H54 (cell line): ENCODE measurements at regions not wholly inside any gene's neighbourhood (a gene's known extent, or its start where the extent isn't known, plus 50 kb on each side); places are given as distances from the start of the nearest gene placed in this dataset.
A peak's percentile ranks its signal among the peaks of the same experiment; 100 is the strongest.
"Not testable (repeated sequence)": the region's sequence is repeated elsewhere in the genome, so short reads cannot be mapped to it uniquely, and the experiment has no call there.

Experiments
- DNase-seq: peaks from one replicate; pipeline ENCODE4 v3.0.0; 2011; ENCODE audit warnings: low spot score, mixed read lengths; ENCODE audit not compliant: insufficient read length
- FAIRE-seq: peaks from 3 replicates; lab custom pipeline; 2011; peaks lifted over from hg19 to GRCh38; lab: Jason Lieb, UNC
- POLR2A ChIP-seq: IDR thresholded peaks from 2 replicates; pipeline ENCODE4 v1.6.1; 2011; ENCODE audit warnings: low read depth, mild to moderate bottlenecking, low read length

DNA sequence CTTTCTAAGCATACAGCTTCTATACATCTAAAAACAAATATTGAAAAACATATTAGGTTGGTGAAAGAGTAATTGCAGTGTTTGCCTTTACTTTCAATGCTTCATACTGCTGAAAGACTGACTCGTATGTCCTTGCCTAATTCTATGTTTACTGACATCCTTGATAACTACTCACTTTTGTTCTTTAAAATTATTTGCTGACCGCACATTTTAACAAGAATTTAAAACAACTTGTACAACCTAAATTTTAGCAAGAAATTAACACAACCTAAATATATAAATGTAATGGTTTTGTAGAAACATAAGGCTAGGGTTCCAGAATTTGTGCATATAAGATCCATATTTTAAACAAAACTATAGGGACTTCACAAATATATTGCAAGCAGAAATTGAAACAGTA, 640.2 kb upstream of the MMS22L start:
- FAIRE-seq (no peak), DNase-seq (no peak)

GRCh38 chr6:97925504-97925903, 642.5 kb upstream of the MMS22L start:
- FAIRE-seq (no peak), DNase-seq (no peak)
- no peak for TF ChIP-seq POLR2A

More for the DNA sequence above, 640.2 kb upstream of the MMS22L start:
- no peak for TF ChIP-seq POLR2A

DNA sequence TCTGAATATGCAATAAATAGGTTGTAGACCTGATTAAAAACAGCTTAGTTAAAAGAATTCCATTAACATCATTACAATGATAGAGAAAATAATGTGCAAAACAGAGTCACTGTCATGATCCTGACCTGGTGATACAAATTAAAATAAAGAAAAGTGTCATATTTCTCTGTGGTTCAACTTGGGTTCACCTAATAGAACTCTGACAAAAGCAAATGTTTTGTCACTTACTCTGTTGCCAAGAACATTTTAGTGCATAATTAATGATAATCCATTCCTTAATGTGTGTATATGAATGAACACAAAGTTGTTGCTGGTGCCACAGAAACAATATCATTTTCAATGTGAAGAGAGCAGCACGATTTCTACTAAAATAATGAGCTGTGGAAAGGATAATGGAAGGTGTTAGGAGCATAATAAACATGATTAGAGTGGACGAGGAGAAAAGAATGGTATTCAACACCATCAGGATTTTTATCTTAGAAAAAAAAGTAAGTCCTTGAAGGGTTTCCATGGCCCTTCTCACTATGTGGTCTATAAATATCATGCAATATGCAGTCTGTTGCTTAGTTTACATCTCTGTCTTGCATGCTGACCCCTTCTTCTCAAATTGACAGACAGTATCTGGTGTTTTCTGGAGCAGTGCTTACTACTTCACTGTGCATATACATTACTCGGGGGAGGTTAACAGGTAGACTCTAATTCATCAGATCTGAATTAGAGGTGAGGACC, 656.6 kb upstream of the MMS22L start:
- TF ChIP-seq POLR2A, result no peak
- FAIRE-seq (no peak), DNase-seq (no peak)

DNA sequence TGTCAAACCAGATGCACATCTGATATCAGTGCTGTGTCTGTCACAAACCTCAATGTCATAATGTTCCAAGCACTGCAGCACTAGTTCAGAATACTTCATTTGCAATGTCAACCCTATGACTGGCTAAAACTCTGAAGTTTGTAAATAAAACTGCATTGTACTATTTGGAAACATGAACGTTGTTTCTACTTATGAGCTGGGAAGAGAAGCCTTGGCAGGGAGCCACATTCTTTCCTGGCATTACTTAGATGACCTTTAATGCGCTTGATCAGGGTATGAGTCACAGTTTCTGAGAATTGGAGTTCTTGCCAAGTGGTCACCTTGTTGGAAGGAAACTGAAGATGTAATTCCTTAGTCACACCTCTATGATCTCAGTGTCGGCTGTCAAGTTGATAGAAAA, 664.8 kb upstream of the MMS22L start:
- TF ChIP-seq POLR2A, result no peak
- DNase-seq (peak; percentile 0), FAIRE-seq (no peak)

GRCh38 chr6:97958134-97958533, 675.1 kb upstream of the MMS22L start:
- TF ChIP-seq POLR2A, result no peak
- FAIRE-seq (no peak), DNase-seq (peak; percentile 16)

- TF ChIP-seq POLR2A, result no peak
- FAIRE-seq (no peak), DNase-seq (no peak)
These were observed 680.2 kb upstream of the MMS22L start for GRCh38 chr6:97963193-97963592.

DNA sequence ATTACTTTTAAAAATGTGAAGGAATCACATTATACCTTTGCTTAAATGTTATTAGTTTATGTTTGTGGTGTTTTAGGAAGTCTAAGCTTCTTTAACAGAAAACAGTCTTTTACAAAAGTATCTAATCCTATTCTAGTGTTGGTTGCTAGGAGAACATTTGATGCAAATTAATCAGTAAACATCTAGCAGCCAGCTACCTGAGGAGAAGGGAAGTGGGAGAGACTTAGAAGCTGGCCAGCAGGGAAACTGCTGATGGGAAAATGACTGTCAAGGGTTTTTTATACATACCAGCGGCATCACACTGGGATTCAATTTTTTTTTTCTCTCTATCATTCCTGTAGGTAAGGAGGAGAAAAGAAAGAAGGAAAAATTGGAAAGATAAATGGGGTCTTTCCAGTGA, 686.0 kb upstream of the MMS22L start:
- no peak for TF ChIP-seq POLR2A
- DNase-seq (no peak), FAIRE-seq (no peak)

DNA sequence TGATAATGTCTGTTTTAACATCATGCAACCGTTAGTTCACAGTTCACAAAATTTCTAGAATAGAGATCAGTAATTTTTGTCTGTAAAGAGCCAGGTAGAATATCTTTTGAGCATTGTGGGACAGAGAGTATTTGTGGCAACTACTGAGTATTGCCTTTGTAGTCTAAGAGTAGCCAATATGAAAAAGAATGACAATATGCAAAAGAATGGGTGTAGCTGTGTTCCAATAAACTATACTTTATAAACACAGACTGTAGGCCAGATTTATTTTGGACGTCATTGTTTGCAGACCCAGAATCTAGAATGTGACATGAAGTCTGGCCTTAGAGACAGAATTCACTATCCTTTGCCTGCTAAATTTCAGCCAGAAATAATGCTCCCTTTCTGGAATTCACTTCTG, 694.1 kb upstream of the MMS22L start:
- DNase-seq (no peak), FAIRE-seq (no peak)
- TF ChIP-seq POLR2A, result no peak

GRCh38 chr6:97978855-97979271, 695.8 kb upstream of the MMS22L start:
- FAIRE-seq (no peak), DNase-seq (no peak)
- TF ChIP-seq POLR2A, result no peak

- FAIRE-seq, DNase-seq: not testable (repeated sequence)
These were observed 696.3 kb upstream of the MMS22L start for GRCh38 chr6:97979285-97979684.

DNA sequence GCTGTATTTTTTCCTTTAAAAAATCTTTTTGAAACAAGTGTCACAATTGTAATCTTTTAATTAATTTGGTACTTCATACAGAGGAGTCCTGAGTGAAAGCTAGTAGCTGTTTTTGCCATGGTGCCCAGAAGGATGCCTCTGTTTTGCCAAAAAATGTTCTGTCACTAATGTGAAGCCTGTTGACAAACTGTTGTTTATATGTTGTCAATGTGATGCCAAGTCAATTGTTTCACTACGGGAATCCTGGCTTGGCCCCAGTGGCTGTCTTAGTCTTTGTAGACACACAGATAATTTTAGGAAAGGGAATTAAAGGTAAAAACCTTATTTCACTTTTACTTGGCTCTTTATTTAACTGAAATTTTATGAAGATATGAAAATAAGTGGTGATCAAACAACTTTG, 706.4 kb upstream of the MMS22L start:
- no peak for DNase-seq
- TF ChIP-seq POLR2A, result no peak
- FAIRE-seq, result no peak

DNA sequence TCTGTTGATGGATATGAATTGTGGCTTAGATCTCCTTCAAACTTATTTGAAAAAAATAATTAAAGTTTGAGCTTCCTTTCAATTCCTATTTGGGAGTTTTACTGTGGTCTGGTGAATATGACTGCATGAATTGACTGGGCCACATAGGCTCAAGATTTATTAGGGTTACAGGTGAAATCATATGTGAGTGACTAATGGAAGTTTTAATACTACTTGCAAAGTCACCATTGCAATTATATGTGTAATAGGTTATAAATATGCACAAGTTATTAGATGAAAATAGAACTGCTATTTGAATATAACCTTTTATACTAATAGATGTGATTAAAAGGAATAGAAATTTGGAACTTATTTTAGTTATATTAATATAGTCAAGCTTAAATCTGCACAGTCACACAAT, 712.1 kb upstream of the MMS22L start:
- no peak for DNase-seq
- TF ChIP-seq POLR2A, result no peak
- FAIRE-seq, result no peak

DNA sequence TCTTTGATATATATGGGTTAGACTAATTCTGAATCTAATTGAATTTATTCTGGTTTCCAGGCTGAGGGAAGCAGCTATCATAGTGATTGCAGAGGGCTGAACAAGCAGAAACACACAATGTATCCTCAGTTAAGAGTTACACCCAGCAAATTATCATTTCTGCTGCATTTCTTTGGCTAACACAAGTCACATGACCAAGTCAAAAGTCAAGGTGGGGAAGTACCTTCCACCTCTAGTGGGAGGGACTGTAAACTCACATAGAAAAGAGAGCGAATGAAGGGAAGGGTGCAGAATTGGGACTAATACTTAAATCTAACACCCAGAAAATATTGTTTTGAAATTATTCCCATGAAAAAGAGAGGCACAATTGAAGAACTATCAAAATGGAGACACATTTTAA, 719.7 kb upstream of the MMS22L start:
- no peak for TF ChIP-seq POLR2A
- no peak for FAIRE-seq
- DNase-seq, result no peak

DNA sequence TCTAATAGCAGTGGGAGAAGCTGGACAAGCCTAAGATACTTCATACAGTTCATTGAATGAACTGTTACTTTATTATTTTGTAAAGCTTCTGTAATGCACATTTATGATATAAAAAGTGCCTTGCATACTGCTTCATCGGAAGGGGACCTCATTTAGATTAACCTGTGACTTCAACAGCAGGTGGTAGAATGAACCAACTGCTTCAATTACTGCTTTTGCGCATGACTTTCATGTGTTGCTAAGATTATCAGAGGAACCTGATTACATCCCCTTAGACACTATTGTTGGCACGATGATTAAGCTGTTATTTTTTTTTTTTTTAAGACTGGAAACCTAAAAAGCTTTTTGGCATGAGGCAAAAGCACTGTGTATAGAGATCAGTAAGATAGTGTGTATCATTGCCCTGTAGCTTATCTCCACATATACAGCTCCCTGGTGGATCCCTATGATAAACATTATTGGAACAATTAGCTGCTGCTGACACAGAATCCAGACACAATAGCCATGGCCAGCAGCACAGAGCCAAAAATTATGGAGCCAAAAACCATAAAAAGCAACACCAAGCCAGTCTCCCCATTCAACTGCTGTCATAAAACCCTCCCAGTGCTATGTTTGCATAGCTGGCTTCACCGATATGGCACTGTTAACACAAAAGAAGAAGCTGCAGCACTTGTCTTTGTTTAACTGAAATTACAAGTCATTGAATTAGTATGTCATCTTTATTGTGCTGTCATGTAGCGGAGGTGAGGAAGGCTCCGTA, 731.6 kb upstream of the MMS22L start:
- no peak for TF ChIP-seq POLR2A

DNA sequence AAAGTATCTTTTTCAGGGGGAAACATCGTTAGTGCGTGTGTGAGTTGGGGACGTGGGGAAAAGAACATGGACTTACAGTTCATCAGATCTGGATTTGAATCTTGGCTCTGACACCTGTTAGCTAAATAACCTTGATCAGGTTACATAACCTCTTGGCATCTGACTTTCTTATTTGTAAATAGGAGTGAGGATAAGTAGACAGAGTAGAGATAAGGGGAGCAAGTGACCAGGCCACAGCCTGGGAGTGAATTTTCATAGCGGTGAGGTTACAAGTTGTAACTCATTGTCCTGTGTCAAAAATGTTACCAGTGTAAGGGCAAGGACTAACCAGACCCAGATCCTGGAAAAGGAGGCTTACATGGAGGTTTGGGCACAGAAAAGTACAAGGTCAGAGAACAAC, 733.5 kb upstream of the MMS22L start:
- TF ChIP-seq POLR2A, result no peak
- DNase-seq (no peak), FAIRE-seq (no peak)

More for the DNA sequence above, 731.6 kb upstream of the MMS22L start:
- DNase-seq (no peak), FAIRE-seq (no peak)
